ENCODE measurements at regions not wholly inside any gene's neighbourhood (a gene's known extent, or its start where the extent isn't known, plus 50 kb on each side); places are given as distances from the start of the nearest gene placed in this dataset.
"Not testable (repeated sequence)": the region's sequence is repeated elsewhere in the genome, so short reads cannot be mapped to it uniquely, and the experiment has no call there.

DNA sequence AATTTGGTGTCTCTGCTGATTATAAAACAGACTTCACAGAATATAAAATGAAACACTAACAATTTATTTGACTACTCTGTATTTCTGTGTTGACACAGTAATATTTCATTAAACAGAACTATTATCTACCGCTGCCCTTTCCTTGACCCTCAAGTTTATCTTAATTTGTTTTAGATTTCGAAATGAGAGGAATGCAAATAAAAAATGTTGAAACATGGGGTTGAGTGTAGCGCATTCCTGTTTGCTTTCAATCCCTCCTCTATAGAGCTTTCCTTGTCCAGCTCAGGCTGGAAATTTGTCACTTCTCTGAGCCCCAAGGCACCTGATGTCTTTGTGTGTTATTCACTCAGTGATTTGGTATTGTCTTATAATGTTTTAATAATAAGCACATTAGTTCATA, 550.2 kb downstream of the ZBBX start:
- DNase-seq (ENCODE audit: low read depth) = no peak

DNA sequence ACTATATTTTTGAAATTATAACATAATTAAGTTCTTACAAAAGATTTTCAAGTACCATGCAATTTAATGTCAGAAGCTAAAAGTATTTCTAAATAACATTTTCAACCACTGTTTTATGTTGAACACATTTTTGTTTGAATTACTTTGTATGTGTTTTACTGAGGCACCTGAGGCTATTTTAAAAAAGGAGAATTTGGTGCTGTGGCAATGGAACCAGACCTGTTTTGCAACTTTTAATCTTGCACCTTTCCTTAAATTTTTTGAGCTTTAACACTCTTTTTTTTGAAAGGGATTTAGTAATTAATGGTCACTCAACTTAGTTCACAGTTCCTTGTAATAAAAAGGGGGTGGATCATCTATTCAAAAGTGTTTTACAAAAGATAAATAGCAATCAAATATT, 561.6 kb downstream of the ZBBX start:
- DNase-seq (ENCODE audit: low read depth) = no peak

DNA sequence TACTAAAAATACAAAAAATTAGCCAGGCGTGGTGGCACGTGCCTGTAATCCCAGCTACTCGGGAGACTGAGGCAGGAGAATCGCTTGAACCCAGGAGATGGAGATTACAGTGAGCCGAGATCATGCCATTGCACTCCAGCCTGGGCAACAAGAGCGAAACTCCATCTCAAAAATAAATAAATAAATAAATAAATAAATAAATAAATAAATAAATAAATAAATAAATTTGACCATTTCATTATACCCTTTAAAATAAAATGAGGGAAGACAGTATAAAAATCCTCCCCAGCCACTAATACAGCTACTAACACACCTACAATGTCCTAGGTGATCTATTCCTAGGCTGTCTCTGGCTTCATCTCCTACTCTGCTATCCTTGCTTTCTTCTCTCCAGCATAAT, 562.8 kb downstream of the ZBBX start:
- not testable (repeated sequence) for DNase-seq (ENCODE audit: low read depth)

DNA sequence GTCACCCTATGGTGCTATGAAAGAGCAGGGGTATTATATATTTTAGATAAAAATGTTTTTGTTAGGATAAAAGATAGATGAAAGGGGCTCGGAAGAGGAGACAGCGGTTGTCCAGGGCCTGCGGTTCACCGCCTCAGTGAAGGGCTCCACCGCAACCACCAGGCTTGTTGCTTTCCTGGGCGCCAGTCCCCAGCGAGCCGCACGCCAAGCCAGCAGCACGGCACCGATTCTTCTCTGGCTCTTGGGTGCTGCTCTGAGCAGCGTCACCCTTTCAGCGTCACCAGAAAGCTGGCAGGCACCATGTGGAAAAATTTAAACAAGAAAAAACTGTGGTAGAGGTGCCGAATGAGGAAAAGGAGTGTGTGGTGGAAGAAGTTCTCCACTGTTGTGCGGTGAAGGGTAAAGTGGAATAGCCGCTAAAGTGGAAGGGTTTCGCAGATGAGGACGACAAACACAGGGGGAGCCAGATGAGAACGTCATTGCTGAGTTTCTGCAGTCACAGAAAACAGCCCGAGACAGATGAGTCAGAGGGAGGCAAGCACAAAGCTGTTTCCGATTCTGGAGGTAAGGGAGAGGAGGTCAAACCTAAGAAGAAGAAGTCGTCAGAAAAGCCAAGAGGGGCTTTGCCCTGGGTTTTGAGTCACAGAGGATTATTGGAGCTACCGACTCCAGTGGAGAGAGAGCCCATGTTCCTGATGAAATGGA, 569.2 kb downstream of the ZBBX start:
- DNase-seq (ENCODE audit: low read depth) = no peak

DNA sequence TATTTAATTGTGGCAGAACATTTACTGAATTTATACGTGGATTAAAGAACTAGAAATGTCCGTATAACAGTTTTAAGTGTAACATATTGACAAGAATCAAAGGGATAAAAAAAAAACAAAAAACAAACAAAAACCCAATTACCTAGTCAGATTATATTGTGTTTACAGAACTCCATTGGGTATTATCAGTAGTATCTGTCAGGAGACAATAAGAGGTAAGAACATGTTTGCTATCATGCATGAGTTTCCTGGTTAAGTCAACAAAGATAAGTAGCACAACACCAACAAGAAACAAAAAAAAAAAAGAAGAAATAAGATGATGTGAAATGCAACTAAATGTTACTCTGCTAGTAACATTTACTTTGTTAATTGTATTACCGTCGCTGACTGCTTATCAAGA, 570.6 kb downstream of the ZBBX start:
- DNase-seq (ENCODE audit: low read depth) = no peak

DNA sequence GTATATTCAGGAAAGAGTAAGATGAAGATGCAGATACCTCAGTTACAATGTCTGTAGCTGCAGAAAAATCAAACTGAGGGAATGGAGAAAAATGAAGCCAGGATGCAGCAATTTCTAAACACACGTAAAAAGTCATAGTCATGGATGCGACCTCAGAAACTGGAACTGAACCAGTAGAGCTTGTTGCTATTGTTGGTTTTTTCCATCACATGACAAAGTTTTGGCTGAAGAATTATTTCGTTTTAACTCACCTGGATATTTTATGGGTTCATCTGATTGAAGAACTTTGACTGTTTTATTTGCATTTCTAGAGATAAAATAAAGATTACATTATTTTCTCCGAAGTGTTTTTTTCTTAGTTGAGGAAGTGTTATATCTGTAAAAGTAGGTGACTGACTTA, 591.2 kb downstream of the ZBBX start:
- no peak for DNase-seq (ENCODE audit: low read depth)

DNA sequence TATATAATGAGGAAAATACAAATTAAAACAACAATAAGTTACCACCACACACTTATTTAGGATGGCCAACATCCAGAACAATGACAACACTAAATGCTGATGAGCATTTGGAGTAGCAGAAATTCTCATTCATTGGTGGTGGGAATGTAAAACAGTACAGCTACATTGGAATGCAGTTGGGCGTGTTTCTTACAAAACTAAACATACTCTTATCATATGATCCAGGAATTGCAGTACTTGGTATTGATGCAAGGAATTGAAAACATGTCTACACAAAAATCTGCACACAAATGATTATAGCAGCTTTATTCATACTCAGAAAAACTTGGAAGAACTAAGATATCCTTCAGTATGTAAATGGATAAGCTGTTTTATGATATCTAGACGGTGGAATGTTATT, 594.2 kb downstream of the ZBBX start:
- DNase-seq (ENCODE audit: low read depth) = no peak

DNA sequence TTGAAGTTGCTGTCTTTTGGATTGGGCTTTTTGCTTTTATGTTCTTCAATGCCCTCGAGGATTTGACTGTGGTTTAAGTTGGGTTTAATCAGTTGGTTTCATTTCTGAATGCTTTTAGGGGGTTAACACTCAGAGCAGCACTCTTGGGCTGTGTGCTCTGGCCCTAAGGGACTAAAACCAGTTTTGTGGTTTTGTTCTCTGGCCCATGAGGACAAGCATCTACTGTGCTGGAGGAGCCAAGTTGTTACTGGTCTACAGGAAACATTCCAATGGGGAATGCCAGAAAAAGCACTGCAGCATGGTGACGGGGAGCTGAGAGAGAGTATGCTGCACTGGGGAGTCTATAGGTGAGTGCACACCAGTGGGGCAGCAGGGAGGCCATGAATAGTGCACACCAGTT, 596.9 kb downstream of the ZBBX start:
- DNase-seq (ENCODE audit: low read depth) = no peak

DNA sequence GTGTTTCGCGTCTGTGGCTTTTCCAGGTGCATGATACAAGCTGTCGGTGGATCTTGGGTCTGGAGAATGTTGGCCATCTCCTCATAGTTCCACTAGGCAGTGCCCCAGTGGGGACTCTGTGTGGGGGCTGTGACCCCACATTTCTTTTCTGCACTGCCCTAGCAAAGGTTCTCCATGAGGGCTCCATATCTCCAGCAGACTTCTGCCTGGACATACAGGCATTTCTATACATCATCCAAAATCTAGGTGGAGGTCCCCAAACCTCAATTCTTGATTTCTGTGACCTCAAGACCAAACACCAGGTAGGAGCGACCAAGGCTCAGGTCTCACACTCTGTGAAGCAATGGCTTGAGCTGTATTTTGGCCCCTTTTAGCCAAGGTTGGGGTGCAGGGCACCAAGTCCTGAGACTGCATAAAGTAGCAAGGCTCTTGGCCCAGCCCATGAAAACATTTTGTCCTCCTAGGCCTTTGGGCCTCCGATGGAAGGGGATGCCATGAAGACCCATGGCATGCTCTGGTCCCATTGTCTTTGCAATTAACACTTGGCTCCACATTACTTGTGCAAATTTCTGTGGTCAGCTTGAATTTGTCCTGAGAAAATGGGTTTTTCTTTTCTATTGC, 615.3 kb downstream of the ZBBX start:
- DNase-seq (ENCODE audit: low read depth) = no peak

DNA sequence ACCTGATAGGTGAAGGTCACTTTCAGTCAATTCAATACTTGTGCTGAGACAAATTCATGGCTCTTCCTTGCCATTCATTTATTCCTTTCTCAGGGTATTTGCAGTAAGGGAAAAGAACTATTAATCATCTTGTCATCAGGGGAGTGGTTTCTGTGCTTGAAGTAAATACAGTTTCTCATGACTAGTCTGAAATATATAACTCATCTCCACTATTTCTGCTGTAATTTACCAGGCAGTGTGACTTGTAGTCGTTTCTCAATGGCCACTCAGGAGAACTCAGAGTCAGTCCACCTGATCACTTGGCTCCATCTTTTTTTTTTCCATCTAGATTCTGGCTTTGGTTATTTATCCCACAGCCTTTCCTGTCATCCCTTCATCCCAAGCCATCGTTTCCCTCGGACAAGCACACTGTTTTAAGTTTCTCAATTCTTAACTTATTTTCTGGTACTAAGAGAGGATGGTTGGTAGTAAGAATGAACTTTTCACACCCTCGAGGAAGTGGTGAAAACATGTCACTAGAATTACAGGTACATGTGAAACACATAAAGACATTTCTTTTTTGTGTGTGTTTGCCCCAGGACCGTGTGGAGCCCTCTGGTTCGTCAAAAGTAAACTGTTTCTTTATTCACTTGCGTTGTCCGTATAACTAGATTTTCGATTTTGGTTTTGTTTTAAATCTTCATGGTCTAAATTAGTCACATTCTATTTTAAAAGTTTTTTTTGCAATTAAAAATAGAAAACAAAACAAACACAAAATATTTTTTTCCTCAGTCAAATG, 620.2 kb downstream of the ZBBX start:
- DNase-seq (ENCODE audit: low read depth) = no peak

DNA sequence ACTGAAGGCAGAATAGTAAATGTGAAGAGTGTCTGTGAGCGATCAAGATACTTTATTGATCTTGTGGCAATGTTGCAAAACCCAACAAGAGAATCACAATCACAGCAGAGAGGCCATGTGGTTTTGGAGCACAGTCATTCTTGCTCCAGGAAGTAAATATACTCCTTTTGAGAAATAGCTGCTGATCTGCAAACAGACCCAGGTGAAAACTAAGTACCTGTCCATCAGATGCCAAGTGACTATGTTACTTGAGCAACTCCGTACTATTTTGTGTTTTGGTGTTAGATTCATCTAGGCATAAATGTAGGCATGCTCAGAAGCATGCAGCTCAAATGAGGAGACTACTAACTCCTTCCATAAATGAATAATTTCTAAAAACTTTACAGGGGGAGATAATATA, 627.9 kb downstream of the ZBBX start:
- DNase-seq (ENCODE audit: low read depth) = no peak

DNA sequence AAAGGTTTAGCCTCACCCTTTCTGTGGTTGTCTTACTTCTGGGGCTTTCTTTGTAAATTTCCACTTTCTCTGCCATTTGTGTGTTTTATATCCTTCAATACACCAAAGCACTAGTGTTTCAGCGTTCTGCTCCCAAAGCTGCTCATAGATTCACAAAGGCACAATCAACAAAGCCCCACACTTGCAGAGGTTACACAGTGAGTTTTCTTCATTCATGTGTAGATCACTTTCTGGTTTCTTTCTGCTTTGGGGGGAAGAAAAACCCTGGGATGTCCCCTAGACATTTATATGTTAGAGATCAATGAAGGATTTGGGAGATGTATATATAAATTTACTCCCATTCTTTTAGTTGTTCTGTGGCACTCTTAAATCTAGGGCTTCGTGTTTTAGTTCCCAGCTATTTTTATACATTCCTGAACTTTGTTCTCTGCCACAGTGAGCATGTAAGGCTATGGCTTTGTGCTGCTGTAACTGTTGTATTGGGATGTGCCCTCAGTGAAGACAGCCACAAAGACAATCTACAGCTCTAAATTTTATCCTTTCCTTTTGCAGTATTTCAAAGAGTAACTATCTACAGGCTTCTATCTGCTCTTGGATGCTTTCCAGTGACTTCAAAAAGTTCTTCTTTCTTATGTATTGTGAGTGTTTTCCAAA, 636.5 kb downstream of the ZBBX start:
- no peak for DNase-seq (ENCODE audit: low read depth)

DNA sequence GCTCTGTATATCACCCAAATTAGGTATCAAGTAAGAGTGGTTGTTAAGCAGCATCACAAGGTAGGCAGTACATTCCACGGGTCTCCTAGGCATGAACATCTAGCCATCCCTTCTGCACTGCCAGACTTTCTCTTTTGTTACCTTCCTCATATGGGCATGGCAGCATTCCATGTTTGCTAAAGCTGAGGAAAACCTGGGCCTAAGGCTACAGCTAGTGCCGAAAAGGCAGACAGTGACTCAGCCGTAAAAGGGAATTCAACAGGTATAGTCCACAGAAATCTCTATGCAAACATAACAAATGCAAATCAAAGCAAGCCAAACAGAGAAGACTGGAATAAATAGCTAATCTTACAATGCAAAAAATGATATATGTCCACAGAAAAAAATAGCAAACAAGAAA, 645.4 kb downstream of the ZBBX start:
- no peak for DNase-seq (ENCODE audit: low read depth)

DNA sequence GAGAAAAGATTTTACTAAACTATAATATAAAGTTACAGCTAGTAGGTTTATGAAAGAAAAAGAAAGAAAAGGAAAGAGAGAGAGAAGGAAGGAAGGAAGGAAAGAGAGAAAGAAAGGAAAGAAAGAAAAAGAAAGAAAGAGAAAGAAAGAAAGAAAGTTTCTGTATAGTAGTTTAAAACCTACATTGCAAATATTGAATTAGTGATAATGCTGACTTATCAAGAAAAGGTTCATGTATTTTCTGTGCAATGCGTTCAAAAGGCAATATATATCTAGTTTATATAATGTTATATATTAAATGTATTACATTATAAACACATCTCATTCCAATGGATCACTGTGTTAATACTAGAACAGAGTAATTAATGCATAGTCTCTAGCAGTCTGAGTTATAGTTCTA, 648.4 kb downstream of the ZBBX start:
- DNase-seq (ENCODE audit: low read depth) = no peak

DNA sequence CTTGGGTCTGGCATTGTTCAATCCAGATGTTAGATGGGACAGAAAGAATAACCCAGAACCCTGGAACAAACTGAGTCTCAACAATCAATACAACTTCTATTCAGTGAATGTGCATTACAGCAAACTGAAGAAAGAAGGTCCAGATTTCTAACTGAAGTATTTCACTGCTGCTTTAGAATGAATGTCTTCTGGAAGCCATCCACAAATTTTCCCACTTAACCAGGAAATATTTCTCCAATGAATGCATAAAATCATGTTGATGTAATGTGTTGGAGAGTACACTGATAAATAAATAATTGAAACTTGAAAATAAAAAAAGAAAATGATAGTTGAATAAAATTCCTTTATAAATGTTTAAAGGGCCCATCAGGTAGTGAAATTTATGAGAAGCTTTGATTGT, 658.6 kb downstream of the ZBBX start:
- no peak for DNase-seq (ENCODE audit: low read depth)

DNA sequence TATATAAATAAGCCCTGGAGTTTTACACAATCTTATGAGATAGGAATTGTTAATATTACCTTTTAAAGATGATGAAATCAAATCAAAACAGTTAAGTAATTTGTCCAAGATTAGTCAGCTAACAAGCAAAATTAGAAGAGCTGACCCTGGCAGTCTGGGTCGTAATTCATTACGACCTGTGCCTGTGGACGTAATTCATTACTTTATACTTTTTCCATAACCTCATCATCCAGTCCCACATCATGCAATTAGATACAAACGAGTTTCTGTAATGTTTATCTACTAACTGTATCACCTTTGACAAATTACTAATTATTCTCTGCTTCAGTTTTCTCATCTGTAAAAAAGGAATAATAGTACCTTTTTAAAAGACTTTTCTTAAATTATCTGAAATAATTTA, 665.9 kb downstream of the ZBBX start:
- no peak for DNase-seq (ENCODE audit: low read depth)

DNA sequence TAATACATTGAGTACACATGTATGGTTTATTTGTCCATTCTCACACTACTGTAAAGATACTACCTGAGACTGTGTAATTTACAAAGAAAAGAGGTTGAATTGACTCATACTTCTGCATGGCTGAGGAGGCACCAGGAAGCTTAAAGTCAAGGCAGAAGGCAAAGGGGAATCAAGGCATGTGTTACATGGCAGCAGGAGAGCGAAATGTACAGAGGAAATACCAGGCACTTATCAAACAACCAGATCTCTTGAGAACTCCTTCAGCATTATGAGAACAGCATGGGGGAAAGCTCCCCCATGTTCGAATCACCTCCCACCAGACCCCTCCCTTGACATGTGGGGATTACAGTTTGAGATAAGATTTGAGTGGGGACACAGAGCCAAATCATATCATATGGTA, 666.3 kb downstream of the ZBBX start:
- DNase-seq (ENCODE audit: low read depth) = no peak

DNA sequence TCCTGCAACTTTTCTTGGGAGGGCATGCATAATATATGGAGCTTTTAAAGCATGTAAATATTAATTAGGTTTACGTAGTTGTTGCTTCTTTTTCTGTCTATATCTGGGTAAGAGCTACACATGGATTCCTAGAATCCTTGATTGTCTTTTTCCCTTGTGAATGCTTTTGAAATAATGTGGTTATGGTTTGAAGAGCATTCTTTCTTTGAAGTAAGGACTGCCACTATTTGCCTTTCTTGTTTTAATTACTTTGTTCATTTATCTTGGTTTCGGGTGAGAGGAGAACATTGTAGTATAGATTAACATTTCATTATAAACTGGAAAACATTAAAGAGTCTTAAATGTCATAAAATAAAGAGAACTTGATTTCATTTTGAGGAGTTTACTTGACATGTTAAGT, 674.0 kb downstream of the ZBBX start:
- DNase-seq (ENCODE audit: low read depth) = no peak

DNA sequence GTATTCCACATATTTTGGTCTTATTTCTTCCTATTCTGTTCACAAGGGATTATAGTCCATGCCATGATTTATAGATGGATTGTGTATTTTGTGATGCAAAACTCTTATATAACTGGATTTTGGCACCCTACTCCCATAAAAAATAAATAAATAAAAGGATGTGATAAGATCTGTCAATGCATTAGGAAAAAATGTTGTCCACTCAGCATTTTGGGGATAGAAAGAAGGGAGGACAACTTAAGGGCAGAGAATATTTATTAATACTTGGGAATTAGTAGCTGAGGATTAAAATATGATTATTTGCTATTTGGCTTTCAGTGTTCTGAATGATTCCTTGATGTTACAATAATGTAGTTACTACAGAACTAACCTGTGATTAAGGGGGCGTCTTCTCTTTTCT, 682.6 kb downstream of the ZBBX start:
- no peak for DNase-seq (ENCODE audit: low read depth)

DNA sequence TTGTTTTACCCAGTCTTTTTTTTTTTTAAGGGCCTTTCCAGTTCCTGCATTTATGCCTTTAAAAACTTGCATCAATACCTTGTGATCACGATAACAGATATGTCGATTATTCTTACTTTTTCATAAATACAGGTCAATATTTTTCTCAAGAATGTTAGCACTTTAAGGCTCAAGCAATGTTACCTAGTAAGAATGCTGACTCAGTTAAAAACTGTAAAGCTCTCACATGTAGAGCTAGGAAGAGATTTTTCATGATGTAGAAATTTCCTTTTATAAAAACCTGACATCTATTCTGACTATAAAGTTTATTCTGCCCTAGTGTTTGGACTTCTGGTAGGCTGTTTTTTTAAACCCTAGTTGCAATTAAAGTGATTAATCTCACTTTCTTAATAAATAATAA, 684.0 kb downstream of the ZBBX start:
- no peak for DNase-seq (ENCODE audit: low read depth)

DNA sequence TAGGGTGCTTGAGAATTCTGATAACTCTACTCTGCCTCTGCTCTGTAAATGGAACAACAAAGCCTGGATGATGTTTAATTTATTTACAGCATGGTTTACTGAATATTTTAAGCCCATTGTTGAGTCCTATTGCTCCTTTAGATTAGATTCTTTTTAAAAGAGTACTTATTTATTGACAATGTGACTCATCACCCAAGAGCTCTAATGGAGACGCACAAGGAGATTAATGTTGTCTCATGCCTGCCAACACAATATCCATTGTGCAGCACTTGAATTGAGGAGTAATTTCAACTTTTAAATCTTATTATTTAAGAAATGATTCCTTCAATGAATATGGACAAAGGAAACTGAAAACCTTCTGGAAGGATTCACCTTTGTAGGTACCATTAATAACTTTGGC, 691.4 kb downstream of the ZBBX start:
- DNase-seq (ENCODE audit: low read depth) = no peak

DNA sequence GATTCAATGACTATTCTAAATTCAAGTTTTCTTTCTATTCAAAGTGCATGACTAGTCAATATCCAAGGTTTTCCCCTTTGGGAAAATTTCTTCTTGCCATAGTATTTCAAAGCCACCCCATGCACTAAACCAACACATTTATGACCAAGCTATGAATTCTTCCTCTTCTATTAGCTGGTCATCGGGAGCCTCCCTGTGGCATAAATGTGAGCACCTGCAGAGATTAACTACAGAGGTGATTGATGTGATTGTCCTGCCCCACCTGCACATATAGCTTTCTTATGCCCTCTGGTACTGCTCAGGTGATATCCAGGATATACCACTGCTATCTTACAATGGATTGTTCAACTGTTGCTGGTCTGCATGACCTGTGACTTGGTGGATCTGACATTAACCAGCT, 694.9 kb downstream of the ZBBX start:
- DNase-seq (ENCODE audit: low read depth) = no peak

DNA sequence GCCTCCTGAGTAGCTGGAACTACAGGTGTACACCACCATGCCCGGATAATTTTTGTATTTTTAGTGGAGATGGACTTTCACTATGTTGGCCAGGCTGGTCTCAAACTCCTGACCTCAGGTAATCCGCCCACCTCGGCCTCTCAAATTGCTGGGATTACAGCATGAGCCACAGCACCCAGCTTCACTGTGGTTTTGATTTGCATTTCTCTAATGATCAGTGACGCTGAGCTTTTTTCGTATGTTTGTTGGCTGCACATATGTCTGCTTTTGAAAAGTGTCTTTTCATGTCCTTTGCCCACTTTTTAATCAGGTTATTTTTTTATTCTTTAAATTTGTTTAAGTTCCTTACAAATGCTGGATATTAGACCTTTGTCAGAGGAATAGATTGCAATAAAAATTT, 696.0 kb downstream of the ZBBX start:
- DNase-seq (ENCODE audit: low read depth) = not testable (repeated sequence)

Measured in Daoy (cell line).